CD14-positive monocyte (primary cell): ENCODE measurements at regions not wholly inside any gene's neighbourhood (a gene's known extent, or its start where the extent isn't known, plus 50 kb on each side); places are given as distances from the start of the nearest gene placed in this dataset.

ENCODE experiments used
- DNase-seq, 3 donors: peaks; one replicate each; pipeline ENCODE4 v3.0.0-alpha.2; 2011 to 2022
- H2AFZ ChIP-seq: 2 replicates; pipeline ENCODE4 v1.6.0; 2012; ENCODE audit warnings: mild to moderate bottlenecking, low read depth, low read length, inconsistent platforms; ENCODE audit not compliant: insufficient read depth, poor library complexity, severe bottlenecking
- H3K27ac ChIP-seq, 2 donors: 1 replicate in 1 of 2; 2 replicates in 1 of 2; pipeline ENCODE4 v1.5.1; 2012 to 2013; ENCODE audit warnings: low read length in 2 of 2, control low read depth in 1 of 2, inconsistent platforms in 1 of 2, low read depth in 1 of 2, mild to moderate bottlenecking in 1 of 2
- H3K27me3 ChIP-seq, 2 donors: one replicate each; pipeline versions ENCODE4 v1.6.0 to v1.6.1; 2011 to 2013; ENCODE audit warnings: low read length in 2 of 2; ENCODE audit not compliant: control insufficient read depth in 2 of 2, insufficient read depth in 2 of 2
- H3K36me3 ChIP-seq, 2 donors: replicated peaks in 1 of 2; 1 replicate in 1 of 2; 2 replicates in 1 of 2; pipeline versions ENCODE4 v1.5.1 to v1.6.1; 2012 to 2013; ENCODE audit warnings: low read length in 2 of 2, control low read depth in 1 of 2, inconsistent platforms in 1 of 2, mild to moderate bottlenecking in 1 of 2; ENCODE audit not compliant: insufficient read depth in 2 of 2, control insufficient read depth in 1 of 2
- H3K4me1 ChIP-seq, 2 donors: 1 replicate in 1 of 2; 2 replicates in 1 of 2; pipeline versions ENCODE4 v1.5.1 to v1.6.1; 2012 to 2013; ENCODE audit warnings: low read length in 2 of 2, control low read depth in 1 of 2, inconsistent platforms in 1 of 2, mild to moderate bottlenecking in 1 of 2, moderate library complexity in 1 of 2; ENCODE audit not compliant: insufficient read depth in 2 of 2, control insufficient read depth in 1 of 2
- H3K4me2 ChIP-seq: replicated peaks from 2 replicates; pipeline ENCODE3; 2012; ENCODE audit warnings: low read length, moderate library complexity, mild to moderate bottlenecking; ENCODE audit not compliant: poor library complexity, severe bottlenecking; ENCODE audit errors: extremely low read depth
- H3K4me3 ChIP-seq, 3 experiments: fragments of 200-600 bp in 1 of 3; sonication (generic) in 1 of 3; replicated peaks in 1 of 3; 1 replicate in 2 of 3; 2 replicates in 1 of 3; pipeline ENCODE4 v1.5.1; 2011 to 2013; ENCODE audit warnings: low read length in 3 of 3, mild to moderate bottlenecking in 3 of 3, control low read depth in 2 of 3, low read depth in 2 of 3, inconsistent platforms in 1 of 3, moderate library complexity in 1 of 3
- H3K79me2 ChIP-seq: 2 replicates; pipeline ENCODE4 v1.6.0; 2012; ENCODE audit warnings: mild to moderate bottlenecking, control low read depth, inconsistent platforms, low read length, moderate library complexity; ENCODE audit not compliant: insufficient read depth
- H3K9ac ChIP-seq: 2 replicates; pipeline ENCODE4 v1.6.0; 2017; ENCODE audit warnings: low read length, mild to moderate bottlenecking; ENCODE audit not compliant: insufficient read depth, poor library complexity, severe bottlenecking
- H3K9me3 ChIP-seq, 2 donors: replicated peaks in 1 of 2; 1 replicate in 1 of 2; 2 replicates in 1 of 2; pipeline versions ENCODE4 v1.5.1 to v1.6.1; 2012 to 2013; ENCODE audit warnings: low read length in 2 of 2, control low read depth in 1 of 2; ENCODE audit not compliant: control insufficient read depth in 1 of 2, insufficient read depth in 1 of 2
- H4K20me1 ChIP-seq: 2 replicates; pipeline ENCODE4 v1.6.0; 2012; ENCODE audit warnings: mild to moderate bottlenecking, low read length, control low read depth, moderate library complexity; ENCODE audit not compliant: insufficient read depth
- H3K27ac Mint-ChIP-seq, 7 donors: one replicate each; pipeline ENCODE4 v1.8.0; 2020; ENCODE audit warnings: mild to moderate bottlenecking in 7 of 7, mixed read lengths in 7 of 7, moderate library complexity in 6 of 7, inconsistent platforms in 2 of 7
- H3K27me3 Mint-ChIP-seq, 3 donors: one replicate each; pipeline ENCODE4 v1.8.0; 2021 to 2022; ENCODE audit warnings: low read depth in 3 of 3, mild to moderate bottlenecking in 3 of 3, mixed read lengths in 3 of 3, moderate library complexity in 3 of 3, inconsistent platforms in 1 of 3
- H3K36me3 Mint-ChIP-seq, 2 donors: one replicate each; pipeline ENCODE4 v1.8.0; 2020; ENCODE audit warnings: mixed read lengths in 2 of 2, inconsistent platforms in 1 of 2, mild to moderate bottlenecking in 1 of 2
- H3K4me1 Mint-ChIP-seq: one replicate; pipeline ENCODE4 v1.8.0; 2020; ENCODE audit warnings: mild to moderate bottlenecking, mixed read lengths
- H3K4me3 Mint-ChIP-seq, 2 donors: one replicate each; pipeline ENCODE4 v1.8.0; 2020; ENCODE audit warnings: mild to moderate bottlenecking in 2 of 2, mixed read lengths in 2 of 2, moderate library complexity in 1 of 2
- H3K9me3 Mint-ChIP-seq, 7 donors: one replicate each; pipeline ENCODE4 v1.8.0; 2020 to 2022; ENCODE audit warnings: mixed read lengths in 7 of 7, mild to moderate bottlenecking in 6 of 7, moderate library complexity in 6 of 7, inconsistent platforms in 2 of 7
- WGBS: methylation state at CpG from one replicate; pipeline ENCODE4 v1.1.5; 2013; ENCODE audit warnings: missing lambda C conversion rate; ENCODE audit not compliant: insufficient coverage; 5-methylcytosine and 5-hydroxymethylcytosine counted together
- intact Hi-C, 2 donors: fragments of 100-400 bp; cut with micrococcal nuclease; formaldehyde crosslinking; loops; one replicate each; pipeline versions ENCODE4 v1.15.0 to v1.15.1; 2023
- TF ChIP-seq, protein P1 (sequence below): fragments of 200-600 bp; IDR thresholded peaks from one replicate; pipeline ENCODE4 v1.8.0; 2022; ENCODE audit warnings: antibody characterized with exemption, mild to moderate bottlenecking

DNA sequence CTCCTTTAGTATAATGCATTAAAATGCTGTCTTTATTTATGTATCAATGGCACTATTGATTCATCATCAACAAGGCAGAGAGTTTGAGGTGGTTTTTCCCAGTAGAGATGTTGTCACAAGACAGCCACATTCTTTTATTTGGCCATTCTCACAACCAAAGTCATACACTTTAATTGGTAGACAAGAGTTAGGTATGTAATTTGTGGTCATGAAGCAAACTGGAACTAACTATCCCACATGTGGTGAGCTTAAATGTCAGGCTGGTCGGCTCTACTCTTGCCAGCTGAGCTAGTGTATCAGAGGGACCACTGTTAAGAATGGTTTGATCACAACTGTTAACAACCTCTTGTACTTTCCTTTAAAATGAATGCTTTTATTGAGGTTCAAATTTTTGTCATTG is 714.6 kb downstream of the CD109 start:
- TF ChIP-seq, protein P1, sequence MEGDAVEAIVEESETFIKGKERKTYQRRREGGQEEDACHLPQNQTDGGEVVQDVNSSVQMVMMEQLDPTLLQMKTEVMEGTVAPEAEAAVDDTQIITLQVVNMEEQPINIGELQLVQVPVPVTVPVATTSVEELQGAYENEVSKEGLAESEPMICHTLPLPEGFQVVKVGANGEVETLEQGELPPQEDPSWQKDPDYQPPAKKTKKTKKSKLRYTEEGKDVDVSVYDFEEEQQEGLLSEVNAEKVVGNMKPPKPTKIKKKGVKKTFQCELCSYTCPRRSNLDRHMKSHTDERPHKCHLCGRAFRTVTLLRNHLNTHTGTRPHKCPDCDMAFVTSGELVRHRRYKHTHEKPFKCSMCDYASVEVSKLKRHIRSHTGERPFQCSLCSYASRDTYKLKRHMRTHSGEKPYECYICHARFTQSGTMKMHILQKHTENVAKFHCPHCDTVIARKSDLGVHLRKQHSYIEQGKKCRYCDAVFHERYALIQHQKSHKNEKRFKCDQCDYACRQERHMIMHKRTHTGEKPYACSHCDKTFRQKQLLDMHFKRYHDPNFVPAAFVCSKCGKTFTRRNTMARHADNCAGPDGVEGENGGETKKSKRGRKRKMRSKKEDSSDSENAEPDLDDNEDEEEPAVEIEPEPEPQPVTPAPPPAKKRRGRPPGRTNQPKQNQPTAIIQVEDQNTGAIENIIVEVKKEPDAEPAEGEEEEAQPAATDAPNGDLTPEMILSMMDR, result no peak
- H3K36me3 ChIP-seq, result no peaks in the 10 kb centered on the region
- no peak overlapping the region for H2AFZ ChIP-seq
- H4K20me1 ChIP-seq, result no peaks in the 10 kb centered on the region
- H3K9me3 Mint-ChIP-seq, result peaks cover 0 to 1% (median 0%) of the 10 kb centered on the region in 7 donors
- H3K9me3 ChIP-seq, result no peaks in the 10 kb centered on the region
- H3K27me3 ChIP-seq, result no peaks in the 10 kb centered on the region
- H3K27ac Mint-ChIP-seq, result no peak overlapping the region
- no peaks in the 10 kb centered on the region for H3K79me2 ChIP-seq
- H3K4me2 ChIP-seq, result no peak overlapping the region
- intact Hi-C loops, result no loop called here
- H3K9ac ChIP-seq, result no peak overlapping the region
- no peak for DNase-seq
- H3K4me1 Mint-ChIP-seq, result no peaks in the 10 kb centered on the region
- no peaks in the 10 kb centered on the region for H3K36me3 Mint-ChIP-seq
- no peaks in the 10 kb centered on the region for H3K4me1 ChIP-seq
- peaks cover 0 to 4% (median 0%) of the 10 kb centered on the region in 3 donors for H3K27me3 Mint-ChIP-seq
- no peak overlapping the region for H3K4me3 ChIP-seq
- no peak overlapping the region for H3K4me3 Mint-ChIP-seq
- no peak overlapping the region for H3K27ac ChIP-seq
- no CpG with 5 or more reads among the region's 1 CpG for WGBS

GRCh38 chr6:74409447-74409846 is 713.4 kb downstream of the CD109 start:
- DNase-seq, result no peak
- Histone ChIP-seq H2AFZ (no peak overlapping the region), H3K4me3 (no peak overlapping the region), H3K9me3 (no peaks in the 10 kb centered on the region), H3K27ac (no peak overlapping the region), H3K4me1 (no peaks in the 10 kb centered on the region), H3K9ac (no peak overlapping the region), H3K4me2 (no peak overlapping the region), H3K36me3 (no peaks in the 10 kb centered on the region), H3K79me2 (no peaks in the 10 kb centered on the region), H4K20me1 (no peaks in the 10 kb centered on the region), H3K27me3 (no peaks in the 10 kb centered on the region)
- no CpG with 5 or more reads among the region's 1 CpG for WGBS
- TF ChIP-seq, protein P1, result no peak
- H3K4me3 Mint-ChIP-seq, result no peak overlapping the region
- no peak overlapping the region for H3K27ac Mint-ChIP-seq
- no peaks in the 10 kb centered on the region for H3K36me3 Mint-ChIP-seq
- peaks cover 0 to 4% (median 0%) of the 10 kb centered on the region in 3 donors for H3K27me3 Mint-ChIP-seq
- intact Hi-C loops, result no loop called here
- peaks cover 0 to 1% (median 0%) of the 10 kb centered on the region in 7 donors for H3K9me3 Mint-ChIP-seq
- no peaks in the 10 kb centered on the region for H3K4me1 Mint-ChIP-seq
